ENCODE measurements at regions not wholly inside any gene's neighbourhood (a gene's known extent, or its start where the extent isn't known, plus 50 kb on each side); places are given as distances from the start of the nearest gene placed in this dataset.
A peak's percentile ranks its signal among the peaks of the same experiment; 100 is the strongest.

DNA sequence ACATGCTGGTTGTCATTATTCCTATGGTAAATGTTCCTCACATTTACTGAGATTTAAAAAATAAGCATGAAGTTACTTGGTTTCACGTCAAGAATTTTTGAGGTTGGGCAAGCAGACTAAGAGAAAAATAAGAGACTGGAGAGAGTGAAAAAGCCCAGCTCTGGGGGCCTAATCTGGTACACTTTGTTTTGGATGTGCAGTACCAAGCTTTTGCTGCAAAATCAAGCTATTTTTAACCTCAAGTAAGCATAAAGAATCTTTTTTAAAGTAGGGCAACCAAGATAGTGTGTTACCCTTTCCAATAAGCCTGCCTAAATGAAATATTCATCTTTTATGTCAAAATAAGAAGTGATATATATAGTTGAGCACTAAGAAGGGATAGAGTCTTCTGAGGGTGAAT lies 79.4 kb upstream of the ARHGAP20 start:
- H3K9me3 ChIP-seq: no peaks in the 10 kb centered on the region
- intact Hi-C loops (cut with DNase I): no loop called here
- 72% methylated on average over 1 of the region's 1 CpG for WGBS (ENCODE audit: insufficient coverage, low coverage, low lambda C conversion rate, missing lambda C conversion rate)
- ATAC-seq (no peak), DNase-seq (no peak)
- no peak overlapping the region for H3K27ac ChIP-seq
- TF ChIP-seq, protein P1, sequence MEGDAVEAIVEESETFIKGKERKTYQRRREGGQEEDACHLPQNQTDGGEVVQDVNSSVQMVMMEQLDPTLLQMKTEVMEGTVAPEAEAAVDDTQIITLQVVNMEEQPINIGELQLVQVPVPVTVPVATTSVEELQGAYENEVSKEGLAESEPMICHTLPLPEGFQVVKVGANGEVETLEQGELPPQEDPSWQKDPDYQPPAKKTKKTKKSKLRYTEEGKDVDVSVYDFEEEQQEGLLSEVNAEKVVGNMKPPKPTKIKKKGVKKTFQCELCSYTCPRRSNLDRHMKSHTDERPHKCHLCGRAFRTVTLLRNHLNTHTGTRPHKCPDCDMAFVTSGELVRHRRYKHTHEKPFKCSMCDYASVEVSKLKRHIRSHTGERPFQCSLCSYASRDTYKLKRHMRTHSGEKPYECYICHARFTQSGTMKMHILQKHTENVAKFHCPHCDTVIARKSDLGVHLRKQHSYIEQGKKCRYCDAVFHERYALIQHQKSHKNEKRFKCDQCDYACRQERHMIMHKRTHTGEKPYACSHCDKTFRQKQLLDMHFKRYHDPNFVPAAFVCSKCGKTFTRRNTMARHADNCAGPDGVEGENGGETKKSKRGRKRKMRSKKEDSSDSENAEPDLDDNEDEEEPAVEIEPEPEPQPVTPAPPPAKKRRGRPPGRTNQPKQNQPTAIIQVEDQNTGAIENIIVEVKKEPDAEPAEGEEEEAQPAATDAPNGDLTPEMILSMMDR (IDR thresholded peaks at IDR 0.05): no peak
- TF ChIP-seq POLR2A (IDR thresholded peaks at IDR 0.05): no peak
- no peaks in the 10 kb centered on the region for H3K27me3 ChIP-seq
- no peak overlapping the region for H3K4me3 ChIP-seq
- H3K36me3 ChIP-seq: no peaks in the 10 kb centered on the region
- no peaks in the 10 kb centered on the region for H3K4me1 ChIP-seq

DNA sequence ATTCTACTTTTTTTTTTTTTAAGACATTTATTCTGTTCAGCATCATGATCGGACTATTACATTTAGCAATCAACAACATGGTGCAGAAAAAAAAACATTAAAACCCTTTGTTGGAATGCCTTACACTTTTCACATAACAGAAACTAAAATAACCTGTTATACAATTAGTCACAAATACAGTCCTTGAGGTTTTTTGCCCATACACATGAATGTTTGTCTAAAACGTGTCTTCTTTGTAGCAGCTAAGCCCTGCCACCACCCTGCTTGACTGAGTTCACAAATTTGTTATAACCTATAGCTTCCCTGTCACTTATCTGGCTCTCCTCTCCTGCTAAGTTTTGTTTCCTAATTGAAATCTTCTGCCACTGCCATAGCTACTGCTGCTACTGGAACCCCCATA lies 75.4 kb upstream of the ARHGAP20 start:
- ATAC-seq (no peak), DNase-seq (no peak)
- H3K4me3 ChIP-seq: no peak overlapping the region
- H3K27ac ChIP-seq: no peak overlapping the region
- peaks cover 0 to 5% (median 0%) of the 10 kb centered on the region in 4 donors for H3K4me1 ChIP-seq
- no peaks in the 10 kb centered on the region for H3K36me3 ChIP-seq
- no peaks in the 10 kb centered on the region for H3K27me3 ChIP-seq
- intact Hi-C loops (cut with DNase I): no loop called here
- no peaks in the 10 kb centered on the region for H3K9me3 ChIP-seq
- WGBS (ENCODE audit: insufficient coverage, low coverage, low lambda C conversion rate, missing lambda C conversion rate): 73% methylated on average over 2 of the region's 2 CpGs
- TF ChIP-seq, protein P1 (IDR thresholded peaks at IDR 0.05): no peak
- no peak for TF ChIP-seq POLR2A (IDR thresholded peaks at IDR 0.05)

DNA sequence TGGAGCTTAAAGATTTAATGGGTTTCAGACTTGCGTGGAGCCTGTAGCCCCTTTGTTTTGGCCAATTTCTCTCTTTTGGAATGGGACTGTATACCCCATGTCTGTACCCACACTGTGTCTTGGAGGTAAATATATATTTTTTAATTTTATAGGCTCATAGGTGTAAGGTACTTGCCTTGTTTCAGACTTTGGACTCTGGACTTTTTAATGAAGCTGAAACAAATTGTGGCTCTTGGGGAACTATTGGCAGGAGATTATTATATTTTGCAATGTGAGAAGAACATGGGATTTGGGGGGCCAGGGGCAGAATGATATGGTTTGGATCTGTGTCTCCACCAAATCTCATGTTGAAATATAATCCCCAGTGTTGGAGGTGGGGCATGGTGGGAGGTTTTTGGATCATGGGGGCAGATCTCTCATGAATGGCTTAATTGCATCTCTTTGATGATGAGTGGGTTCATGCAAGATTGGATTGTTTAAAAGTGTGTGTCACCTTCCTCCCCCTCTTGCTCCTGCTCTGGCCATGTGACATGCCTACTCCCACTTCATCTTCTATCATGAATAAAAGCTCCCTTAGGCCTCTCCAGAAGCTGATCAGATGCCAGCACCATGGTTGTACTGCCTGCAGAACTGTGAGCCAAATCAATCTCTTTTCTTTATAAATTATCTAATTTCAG lies 74.1 kb upstream of the ARHGAP20 start:
- DNase-seq (no peak), ATAC-seq (peak in 2 of 4 donors; percentile 31 to 38)
- no peak overlapping the region for H3K27ac ChIP-seq
- TF ChIP-seq, protein P1 (IDR thresholded peaks at IDR 0.05): no peak
- no peak for TF ChIP-seq POLR2A (IDR thresholded peaks at IDR 0.05)
- WGBS (ENCODE audit: insufficient coverage, low coverage, low lambda C conversion rate, missing lambda C conversion rate): 93% methylated on average over 1 of the region's 1 CpG
- H3K27me3 ChIP-seq: no peaks in the 10 kb centered on the region
- H3K9me3 ChIP-seq: no peaks in the 10 kb centered on the region
- H3K36me3 ChIP-seq: no peaks in the 10 kb centered on the region
- intact Hi-C loops (cut with DNase I): no loop called here
- peaks cover 0 to 5% (median 0%) of the 10 kb centered on the region in 4 donors for H3K4me1 ChIP-seq
- H3K4me3 ChIP-seq: no peak overlapping the region

DNA sequence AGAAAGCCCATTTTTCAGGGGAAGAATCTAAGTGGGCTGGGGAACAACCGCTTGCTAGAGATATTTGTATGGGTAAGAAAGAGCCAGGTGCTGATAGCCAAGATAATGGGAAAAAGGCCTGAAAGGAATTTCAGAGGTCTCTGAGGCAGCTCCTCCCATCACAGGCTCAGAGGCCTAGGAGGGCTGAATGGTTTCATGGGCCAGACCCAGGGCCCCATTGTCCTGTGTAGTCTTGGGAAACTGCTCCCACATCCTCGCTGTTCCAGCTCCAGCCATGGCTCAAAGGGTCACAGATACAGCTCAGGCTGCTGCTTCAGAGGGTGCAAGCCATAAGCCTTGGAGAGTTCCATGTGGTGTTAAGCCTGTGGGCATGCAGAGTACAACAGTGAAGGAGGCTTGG lies 73.2 kb upstream of the ARHGAP20 start:
- WGBS (ENCODE audit: insufficient coverage, low coverage, low lambda C conversion rate, missing lambda C conversion rate): 100% methylated on average over 1 of the region's 2 CpGs
- no peak overlapping the region for H3K4me3 ChIP-seq
- ATAC-seq (no peak), DNase-seq (no peak)
- intact Hi-C loops (cut with DNase I): no loop called here
- no peaks in the 10 kb centered on the region for H3K27me3 ChIP-seq
- no peak overlapping the region for H3K27ac ChIP-seq
- TF ChIP-seq POLR2A (IDR thresholded peaks at IDR 0.05): no peak
- TF ChIP-seq, protein P1 (IDR thresholded peaks at IDR 0.05): no peak
- H3K4me1 ChIP-seq: peaks cover 0 to 5% (median 0%) of the 10 kb centered on the region in 4 donors
- H3K36me3 ChIP-seq: no peaks in the 10 kb centered on the region
- no peaks in the 10 kb centered on the region for H3K9me3 ChIP-seq
